ENCODE measurements at regions not wholly inside any gene's neighbourhood (a gene's known extent, or its start where the extent isn't known, plus 50 kb on each side); places are given as distances from the start of the nearest gene placed in this dataset.
"Not testable (repeated sequence)": the region's sequence is repeated elsewhere in the genome, so short reads cannot be mapped to it uniquely, and the experiment has no call there.

DNA sequence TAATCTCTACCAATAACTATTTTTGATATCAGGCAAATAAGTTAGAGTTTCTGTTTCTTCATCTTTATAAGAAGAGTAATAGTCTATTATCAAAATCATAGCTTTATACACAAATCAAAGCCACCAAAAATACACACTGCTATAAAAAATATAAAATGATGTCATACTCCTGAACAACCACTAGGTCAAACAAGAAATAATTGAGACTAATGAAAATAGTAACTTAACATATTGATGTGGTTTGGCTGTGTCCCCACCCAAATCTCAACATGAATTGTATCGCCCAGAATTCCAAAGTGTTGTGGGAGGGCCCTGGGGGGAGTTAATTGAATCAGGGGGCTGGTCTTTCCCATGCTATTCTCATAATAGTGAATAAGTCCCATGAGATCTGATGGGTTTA is 2277.5 kb downstream of the ARAP2 start:
- DNase-seq (ENCODE audit: low spot score) = no peak
- Histone ChIP-seq H3K36me3 (ENCODE audit: insufficient read depth, low read length) (no peaks in the 10 kb centered on the region), H3K9me2 (ENCODE audit: insufficient read depth, low read length) (no peaks in the 10 kb centered on the region), H2AFZ (ENCODE audit: low read length) (no peak overlapping the region), H3K9me3 (ENCODE audit: low read length) (peaks cover 14% of the 10 kb centered on the region; the same call in 1 of the 2 replicates), H3K27ac (ENCODE audit: low read depth, low read length, poor library complexity, severe bottlenecking) (no peak overlapping the region), H3K4me3 (ENCODE audit: low read depth, low read length, poor library complexity, severe bottlenecking) (no peak overlapping the region), H3K4me2 (ENCODE audit: low read length) (no peak overlapping the region), H4K20me1 (ENCODE audit: insufficient read depth, low read length) (no peaks in the 10 kb centered on the region), H3K79me2 (ENCODE audit: insufficient read depth, low read depth, low read length) (no peaks in the 10 kb centered on the region), H3K4me1 (ENCODE audit: insufficient read depth, low read length, poor library complexity, severe bottlenecking) (no peaks in the 10 kb centered on the region)
- ChIA-PET CTCF (ENCODE audit: unreplicated experiment) (no interaction called here), POLR2A (no interaction called here)
- intact Hi-C loops (cut with micrococcal nuclease; ENCODE audit: unreplicated experiment) = no loop called here
- no TSS peak for BruUV-seq (replicated peaks)
- TF ChIP-seq, protein P1, sequence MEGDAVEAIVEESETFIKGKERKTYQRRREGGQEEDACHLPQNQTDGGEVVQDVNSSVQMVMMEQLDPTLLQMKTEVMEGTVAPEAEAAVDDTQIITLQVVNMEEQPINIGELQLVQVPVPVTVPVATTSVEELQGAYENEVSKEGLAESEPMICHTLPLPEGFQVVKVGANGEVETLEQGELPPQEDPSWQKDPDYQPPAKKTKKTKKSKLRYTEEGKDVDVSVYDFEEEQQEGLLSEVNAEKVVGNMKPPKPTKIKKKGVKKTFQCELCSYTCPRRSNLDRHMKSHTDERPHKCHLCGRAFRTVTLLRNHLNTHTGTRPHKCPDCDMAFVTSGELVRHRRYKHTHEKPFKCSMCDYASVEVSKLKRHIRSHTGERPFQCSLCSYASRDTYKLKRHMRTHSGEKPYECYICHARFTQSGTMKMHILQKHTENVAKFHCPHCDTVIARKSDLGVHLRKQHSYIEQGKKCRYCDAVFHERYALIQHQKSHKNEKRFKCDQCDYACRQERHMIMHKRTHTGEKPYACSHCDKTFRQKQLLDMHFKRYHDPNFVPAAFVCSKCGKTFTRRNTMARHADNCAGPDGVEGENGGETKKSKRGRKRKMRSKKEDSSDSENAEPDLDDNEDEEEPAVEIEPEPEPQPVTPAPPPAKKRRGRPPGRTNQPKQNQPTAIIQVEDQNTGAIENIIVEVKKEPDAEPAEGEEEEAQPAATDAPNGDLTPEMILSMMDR (conservative IDR thresholded peaks at IDR 0.05; ENCODE audit: low read length) = no peak
- no peak for TF ChIP-seq EZH2phosphoT487 (IDR thresholded peaks at IDR 0.05; ENCODE audit: borderline replicate concordance, low read depth, low read length)

DNA sequence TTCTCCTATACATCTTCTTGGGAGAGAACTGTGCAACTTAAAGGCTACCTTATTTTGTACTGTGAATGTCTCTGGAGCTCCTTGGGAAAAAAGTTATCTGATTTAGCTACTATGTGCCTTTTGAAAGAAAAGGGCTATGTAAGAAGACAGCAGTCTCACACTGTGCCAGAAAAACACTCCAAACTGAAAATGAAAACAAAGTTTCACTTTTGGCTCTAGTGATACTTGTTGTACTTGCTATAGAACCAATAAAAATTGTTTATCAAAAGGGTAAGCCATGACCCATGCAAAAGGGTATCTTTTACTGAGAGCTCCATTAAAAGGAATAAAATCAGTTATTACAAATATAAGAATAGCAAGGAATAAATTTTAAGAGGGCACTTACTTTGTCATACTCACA is 2270.0 kb downstream of the ARAP2 start:
- Histone ChIP-seq H3K79me2 (ENCODE audit: insufficient read depth, low read depth, low read length) (no peaks in the 10 kb centered on the region), H3K27ac (ENCODE audit: low read depth, low read length, poor library complexity, severe bottlenecking) (no peak overlapping the region), H3K36me3 (ENCODE audit: insufficient read depth, low read length) (no peaks in the 10 kb centered on the region), H3K4me2 (ENCODE audit: low read length) (no peak overlapping the region), H3K4me3 (ENCODE audit: low read depth, low read length, poor library complexity, severe bottlenecking) (no peak overlapping the region), H3K9me2 (ENCODE audit: insufficient read depth, low read length) (no peaks in the 10 kb centered on the region), H4K20me1 (ENCODE audit: insufficient read depth, low read length) (no peaks in the 10 kb centered on the region), H3K9me3 (ENCODE audit: low read length) (peaks cover 6% of the 10 kb centered on the region; the same call in 1 of the 2 replicates), H3K4me1 (ENCODE audit: insufficient read depth, low read length, poor library complexity, severe bottlenecking) (no peaks in the 10 kb centered on the region), H2AFZ (ENCODE audit: low read length) (no peak overlapping the region)
- BruUV-seq (replicated peaks) = no TSS peak
- ChIA-PET POLR2A (no interaction called here), CTCF (ENCODE audit: unreplicated experiment) (no interaction called here)
- DNase-seq (ENCODE audit: low spot score) = no peak
- TF ChIP-seq, protein P1 (conservative IDR thresholded peaks at IDR 0.05; ENCODE audit: low read length) = no peak
- TF ChIP-seq EZH2phosphoT487 (IDR thresholded peaks at IDR 0.05; ENCODE audit: borderline replicate concordance, low read depth, low read length) = no peak
- intact Hi-C loops (cut with micrococcal nuclease; ENCODE audit: unreplicated experiment) = no loop called here

DNA sequence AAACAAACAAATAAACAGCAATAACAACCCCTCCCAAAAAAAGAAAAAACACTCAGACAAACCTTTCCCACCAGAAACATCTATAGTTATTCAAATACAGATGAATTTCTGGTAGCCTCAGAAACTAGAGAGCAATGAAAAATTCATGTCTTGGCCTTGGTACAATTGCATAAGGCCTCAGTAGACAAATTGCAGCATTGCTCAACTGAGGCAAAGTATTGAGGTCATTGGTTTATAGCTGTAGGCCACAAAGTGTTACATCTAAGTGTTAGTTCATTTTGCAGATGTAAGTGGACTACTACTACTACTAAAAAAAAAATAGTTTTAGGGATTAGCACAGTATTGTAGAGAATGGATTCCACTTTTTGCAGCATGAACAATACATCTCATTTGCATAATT is 2268.3 kb downstream of the ARAP2 start:
- no peak overlapping the region for H2AFZ ChIP-seq (ENCODE audit: low read length)
- no peak overlapping the region for H3K27ac ChIP-seq (ENCODE audit: low read depth, low read length, poor library complexity, severe bottlenecking)
- H3K4me1 ChIP-seq (ENCODE audit: insufficient read depth, low read length, poor library complexity, severe bottlenecking) = no peaks in the 10 kb centered on the region
- CTCF ChIA-PET (ENCODE audit: unreplicated experiment) = no interaction called here
- no peaks in the 10 kb centered on the region for H3K9me3 ChIP-seq (ENCODE audit: low read length)
- H3K36me3 ChIP-seq (ENCODE audit: insufficient read depth, low read length) = no peaks in the 10 kb centered on the region
- POLR2A ChIA-PET = no interaction called here
- no peak overlapping the region for H3K4me3 ChIP-seq (ENCODE audit: low read depth, low read length, poor library complexity, severe bottlenecking)
- BruUV-seq (replicated peaks) = no TSS peak
- no peaks in the 10 kb centered on the region for H3K9me2 ChIP-seq (ENCODE audit: insufficient read depth, low read length)
- H3K4me2 ChIP-seq (ENCODE audit: low read length) = no peak overlapping the region
- TF ChIP-seq EZH2phosphoT487 (IDR thresholded peaks at IDR 0.05; ENCODE audit: borderline replicate concordance, low read depth, low read length) = no peak
- TF ChIP-seq, protein P1 (conservative IDR thresholded peaks at IDR 0.05; ENCODE audit: low read length) = no peak
- intact Hi-C loops (cut with micrococcal nuclease; ENCODE audit: unreplicated experiment) = no loop called here
- no peaks in the 10 kb centered on the region for H3K79me2 ChIP-seq (ENCODE audit: insufficient read depth, low read depth, low read length)
- H4K20me1 ChIP-seq (ENCODE audit: insufficient read depth, low read length) = no peaks in the 10 kb centered on the region
- DNase-seq (ENCODE audit: low spot score) = no peak

DNA sequence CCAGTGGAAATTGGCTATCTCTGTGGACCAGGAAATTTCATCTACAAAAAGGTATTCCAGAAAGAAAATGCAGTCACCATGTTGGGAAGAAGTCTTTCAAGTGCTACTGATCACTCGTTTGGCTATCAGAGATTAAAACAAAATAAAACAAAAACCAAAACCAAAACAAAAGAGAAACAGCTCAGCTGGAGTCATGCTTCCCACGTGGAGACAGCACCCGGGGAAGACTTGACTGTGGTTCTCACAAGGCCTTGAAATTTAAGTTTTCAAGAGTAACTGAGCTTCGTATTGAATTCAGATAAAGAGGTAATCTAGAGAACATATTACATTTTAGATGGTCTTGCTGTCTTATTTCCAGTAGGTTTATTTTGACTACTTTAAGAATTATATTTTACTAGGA is 2264.5 kb downstream of the ARAP2 start:
- H3K36me3 ChIP-seq (ENCODE audit: insufficient read depth, low read length); H3K4me1 ChIP-seq (ENCODE audit: insufficient read depth, low read length, poor library complexity, severe bottlenecking); H4K20me1 ChIP-seq (ENCODE audit: insufficient read depth, low read length); POLR2A ChIA-PET; H2AFZ ChIP-seq (ENCODE audit: low read length); intact Hi-C loops (cut with micrococcal nuclease; ENCODE audit: unreplicated experiment); H3K9me2 ChIP-seq (ENCODE audit: insufficient read depth, low read length); CTCF ChIA-PET (ENCODE audit: unreplicated experiment); H3K4me3 ChIP-seq (ENCODE audit: low read depth, low read length, poor library complexity, severe bottlenecking); H3K4me2 ChIP-seq (ENCODE audit: low read length); DNase-seq (ENCODE audit: low spot score); BruUV-seq (replicated peaks); H3K27ac ChIP-seq (ENCODE audit: low read depth, low read length, poor library complexity, severe bottlenecking); H3K79me2 ChIP-seq (ENCODE audit: insufficient read depth, low read depth, low read length); H3K9me3 ChIP-seq (ENCODE audit: low read length): not testable (repeated sequence)
